ENCODE measurements at regions not wholly inside any gene's neighbourhood (a gene's known extent, or its start where the extent isn't known, plus 50 kb on each side); places are given as distances from the start of the nearest gene placed in this dataset.

- Histone ChIP-seq H4K20me1 (replicated peaks; ENCODE audit: insufficient read depth) (no peaks in the 10 kb centered on the region), H2AFZ (no peak overlapping the region)
- peaks cover 5% of the 10 kb centered on the region for H3K27me3 Mint-ChIP-seq (ENCODE audit: insufficient read depth, low read depth, poor library complexity)
Measured at GRCh38 chr3:147213633-147214032, 192.7 kb downstream of the ZIC4 start.

More at GRCh38 chr3:147213633-147214032, 192.7 kb downstream of the ZIC4 start:
- Histone ChIP-seq H3K36me3 (ENCODE audit: insufficient read depth) (no peaks in the 10 kb centered on the region), H3K4me3 (no peak overlapping the region), H3K27me3 (ENCODE audit: insufficient read depth) (no peaks in the 10 kb centered on the region), H3F3A (replicated peaks; ENCODE audit: low read depth) (no peaks in the 10 kb centered on the region), H3K9me2 (ENCODE audit: insufficient read depth) (no peaks in the 10 kb centered on the region), H3K79me2 (replicated peaks; ENCODE audit: insufficient read depth) (no peaks in the 10 kb centered on the region), H3K4me2 (no peak overlapping the region), H3K27ac (ENCODE audit: low read depth) (no peak overlapping the region), H3K4me1 (ENCODE audit: insufficient read depth) (no peaks in the 10 kb centered on the region)
- no peak for ATAC-seq
- Mint-ChIP-seq H3K36me3 (ENCODE audit: low read depth) (peaks cover 3% of the 10 kb centered on the region; the same call in 1 of the 3 replicates), H3K27ac (no peak overlapping the region), H3K9me3 (no peaks in the 10 kb centered on the region), H3K4me1 (peaks cover 8% of the 10 kb centered on the region; the same call in 2 of the 3 replicates), H3K4me3 (no peak overlapping the region)
- DNase-seq (ENCODE audit: low spot score) = no peak
- TF ChIP-seq STAT1 (IDR thresholded peaks at IDR 0.05; ENCODE audit: unreplicated experiment) = no peak
- TF ChIP-seq CREB1 (CRISPR knock-in tag; IDR thresholded peaks at IDR 0.05; ENCODE audit: low read depth) = no peak
- no peak for TF ChIP-seq JUNB (IDR thresholded peaks at IDR 0.05; ENCODE audit: unreplicated experiment)
- no peak for TF ChIP-seq ZNF331 (CRISPR knock-in tag; IDR thresholded peaks at IDR 0.05; ENCODE audit: low read depth)
- no peak for TF ChIP-seq ZNF462 (CRISPR knock-in tag; IDR thresholded peaks at IDR 0.05)
- TF ChIP-seq ETS1 (IDR thresholded peaks at IDR 0.05) = no peak
- TF ChIP-seq EZH2 (IDR thresholded peaks at IDR 0.05; ENCODE audit: low read depth, unreplicated experiment) = no peak
- no peak for TF ChIP-seq NANOG (IDR thresholded peaks at IDR 0.05; ENCODE audit: borderline replicate concordance)
- no peak for TF ChIP-seq POLR2AphosphoS5 (IDR thresholded peaks at IDR 0.05; ENCODE audit: low read depth)
- no peak for TF ChIP-seq ZNF114 (CRISPR knock-in tag; IDR thresholded peaks at IDR 0.05)
- TF ChIP-seq CTCF (conservative IDR thresholded peaks at IDR 0.05; ENCODE audit: low read depth in 2 of 2) = no peak
